NCI-H748 (cell line): ENCODE measurements at regions not wholly inside any gene's neighbourhood (a gene's known extent, or its start where the extent isn't known, plus 50 kb on each side); places are given as distances from the start of the nearest gene placed in this dataset.
"Not testable (repeated sequence)": the region's sequence is repeated elsewhere in the genome, so short reads cannot be mapped to it uniquely, and the experiment has no call there.

Source experiments
- DNase-seq: peaks from one replicate; lab custom pipeline; 2025; ENCODE audit not compliant: unreplicated experiment; lab: John Stamatoyannopoulos, UW

DNA sequence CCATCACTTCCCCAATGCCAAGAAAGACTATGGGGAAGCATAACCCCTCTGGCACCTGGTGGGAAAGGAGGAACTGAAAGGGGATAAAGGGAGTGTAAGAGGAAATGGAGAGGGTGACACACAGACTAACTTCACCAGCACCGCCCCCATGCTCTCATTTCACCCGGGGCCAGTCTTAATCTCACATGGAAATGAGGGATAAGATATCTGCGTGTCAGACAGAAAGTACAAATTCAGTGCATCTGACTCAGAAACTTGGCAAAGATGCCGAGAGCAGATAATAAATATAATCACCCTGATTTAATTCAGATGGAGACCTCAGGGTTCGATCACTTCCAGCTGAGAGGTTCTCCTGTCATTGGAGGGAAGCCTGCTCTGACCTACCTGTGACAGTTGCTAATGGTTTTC, 191.6 kb downstream of the DUSP6 start:
- DNase-seq = no peak

- DNase-seq = no peak
These were observed 194.9 kb downstream of the DUSP6 start for GRCh38 chr12:89157413-89157812.

DNA sequence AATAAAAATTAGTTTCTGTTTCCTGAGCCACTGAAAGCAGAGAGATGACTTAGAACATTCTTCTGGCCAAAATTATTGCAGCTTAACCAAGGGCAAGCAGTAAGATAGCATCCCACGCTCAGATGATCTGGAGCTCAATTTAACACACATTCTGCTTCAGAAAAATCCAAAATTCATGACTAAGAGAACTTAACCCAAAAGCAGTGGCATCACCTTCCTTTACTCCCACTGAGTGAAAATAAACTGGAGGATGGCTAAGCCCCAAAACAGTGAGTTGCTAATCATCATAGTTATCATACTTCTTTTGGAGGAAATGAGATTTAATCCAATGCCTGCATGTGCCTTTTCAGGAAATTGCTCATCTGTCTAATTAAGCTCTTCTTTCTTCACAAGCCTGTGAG, 195.4 kb downstream of the DUSP6 start:
- no peak for DNase-seq

- no peak for DNase-seq
These were observed 196.0 kb downstream of the DUSP6 start for GRCh38 chr12:89156340-89156739.

GRCh38 chr12:89155826-89156225, 196.5 kb downstream of the DUSP6 start:
- DNase-seq = no peak

- no peak for DNase-seq
These were observed 197.4 kb downstream of the DUSP6 start for GRCh38 chr12:89154743-89155499.

DNA sequence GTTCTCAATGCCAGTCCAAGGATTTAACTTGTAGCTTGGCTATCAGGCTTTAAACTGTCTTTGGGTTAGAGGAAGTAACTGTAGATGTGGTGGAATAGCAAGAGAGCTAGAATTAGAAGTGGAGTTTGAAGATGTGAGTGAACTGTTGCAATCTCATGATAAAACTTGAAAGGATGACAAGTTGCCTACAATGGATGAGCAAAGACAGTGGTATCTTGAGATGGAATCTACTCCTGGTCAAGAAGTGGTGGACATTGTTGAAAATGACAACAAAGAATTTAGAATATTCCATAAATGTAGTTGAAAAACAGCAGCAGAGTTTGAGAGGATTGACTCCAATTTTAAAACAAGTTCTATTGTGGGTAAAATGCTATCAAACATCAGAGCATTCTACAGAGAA, 199.0 kb downstream of the DUSP6 start:
- no peak for DNase-seq

DNA sequence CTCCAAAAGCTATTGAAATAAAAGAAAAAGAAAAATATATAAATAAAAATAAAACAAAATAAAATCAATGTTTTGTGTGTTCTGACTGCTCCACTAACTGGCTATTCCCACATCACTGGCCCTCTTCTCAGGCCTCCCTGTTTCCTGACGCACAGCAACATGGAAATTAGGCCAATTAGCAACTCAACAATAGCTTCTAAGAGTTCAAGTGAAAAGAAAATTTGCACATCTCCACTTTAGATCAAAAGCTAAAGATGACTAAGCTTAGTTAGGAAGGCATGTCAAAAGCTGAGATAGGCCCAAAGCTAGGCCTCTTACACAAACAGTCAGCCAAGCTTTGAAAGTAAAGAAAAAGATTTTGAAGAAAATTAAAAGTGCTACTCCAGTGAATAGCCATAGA, 200.8 kb downstream of the DUSP6 start:
- DNase-seq = no peak

GRCh38 chr12:89150789-89151188, 201.5 kb downstream of the DUSP6 start:
- DNase-seq = not testable (repeated sequence)

GRCh38 chr12:89140602-89141238, 211.6 kb downstream of the DUSP6 start:
- DNase-seq = no peak

GRCh38 chr12:89140141-89140540, 212.2 kb downstream of the DUSP6 start:
- no peak for DNase-seq

DNA sequence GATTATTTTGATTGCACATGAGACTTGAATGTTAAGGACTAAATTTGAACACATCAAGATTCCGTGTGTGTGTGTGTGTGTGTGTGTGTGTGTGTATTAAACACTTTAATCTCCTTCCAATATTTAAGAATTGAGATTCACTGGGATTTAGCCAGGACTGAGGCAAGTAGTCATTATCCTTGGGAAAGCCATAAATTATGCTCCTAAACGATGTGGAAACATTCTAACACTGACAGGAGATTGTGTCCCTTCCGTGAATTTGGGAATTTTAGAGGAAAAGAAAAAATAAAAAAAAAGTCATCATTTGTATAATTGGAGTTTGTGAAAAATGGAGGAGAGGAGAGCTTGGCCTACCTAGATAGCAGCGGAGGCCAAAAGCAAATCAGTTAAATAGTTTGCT, 212.9 kb downstream of the DUSP6 start:
- DNase-seq = no peak

DNA sequence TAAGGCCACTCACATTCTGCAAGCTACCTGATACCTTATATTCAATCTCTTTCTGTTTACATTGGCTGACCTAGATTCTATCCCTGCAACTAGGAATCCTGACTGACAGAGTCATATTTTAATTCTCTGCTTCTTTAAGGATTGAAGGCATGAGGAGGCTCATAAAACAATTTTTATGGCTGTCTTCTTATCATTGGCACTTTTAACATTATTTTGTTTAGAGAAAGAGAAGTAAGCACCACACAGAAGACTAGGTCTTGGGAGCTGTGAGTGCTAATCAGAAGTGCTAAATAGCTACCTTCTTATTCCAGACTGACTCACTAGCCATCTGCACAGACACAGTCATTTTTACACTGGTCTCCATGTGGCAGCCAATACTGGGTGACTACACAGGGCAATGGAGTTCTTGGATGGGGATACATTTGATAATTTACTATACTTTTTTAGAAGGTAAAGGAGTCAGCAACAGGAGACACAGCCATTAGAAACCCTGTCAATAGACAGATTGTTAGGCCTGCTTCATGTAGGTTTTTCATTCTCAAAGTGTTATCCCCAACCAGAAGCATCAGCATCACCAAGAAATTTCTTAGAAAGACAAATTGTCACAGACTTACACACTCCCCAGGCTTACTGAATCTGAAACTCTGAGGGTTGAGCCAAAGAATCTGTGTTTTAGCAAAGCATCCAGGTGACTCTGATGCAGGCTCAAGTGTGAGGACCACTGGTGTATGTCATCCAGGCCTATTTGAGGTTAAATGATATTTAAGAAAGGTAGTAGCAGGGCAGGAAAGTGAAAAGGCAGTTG, 214.1 kb downstream of the DUSP6 start:
- no peak for DNase-seq

- DNase-seq = no peak
These were observed 216.2 kb downstream of the DUSP6 start for GRCh38 chr12:89135976-89136634.

DNA sequence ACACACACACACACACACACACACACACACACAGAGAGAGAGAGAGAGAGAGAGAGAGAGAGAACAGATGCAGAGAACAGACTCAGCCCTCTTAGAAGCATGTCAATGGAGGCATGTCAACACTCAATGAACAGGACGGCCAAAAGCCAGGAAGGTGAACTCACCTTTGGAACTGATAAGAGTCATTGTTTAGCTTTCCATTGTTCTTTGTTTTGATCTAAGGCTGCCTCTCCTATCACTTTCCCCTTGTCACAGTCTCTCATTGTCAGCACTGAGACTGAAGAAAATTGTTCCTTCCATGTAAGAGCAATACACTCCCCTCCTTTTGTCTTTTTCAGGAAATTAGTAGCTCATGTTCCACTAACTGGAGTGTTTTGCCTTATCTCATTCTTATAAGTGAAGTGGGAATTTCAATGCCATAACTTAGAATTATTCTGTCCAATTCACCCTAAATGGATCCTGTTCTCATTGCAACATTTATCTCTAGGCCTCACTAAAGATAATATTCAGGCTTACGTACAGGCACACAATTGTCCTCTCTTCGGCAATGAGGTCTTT, 218.0 kb downstream of the DUSP6 start:
- DNase-seq = peak; percentile 13

GRCh38 chr12:89129167-89129870, 223.0 kb downstream of the DUSP6 start:
- peak; percentile 31 for DNase-seq

DNA sequence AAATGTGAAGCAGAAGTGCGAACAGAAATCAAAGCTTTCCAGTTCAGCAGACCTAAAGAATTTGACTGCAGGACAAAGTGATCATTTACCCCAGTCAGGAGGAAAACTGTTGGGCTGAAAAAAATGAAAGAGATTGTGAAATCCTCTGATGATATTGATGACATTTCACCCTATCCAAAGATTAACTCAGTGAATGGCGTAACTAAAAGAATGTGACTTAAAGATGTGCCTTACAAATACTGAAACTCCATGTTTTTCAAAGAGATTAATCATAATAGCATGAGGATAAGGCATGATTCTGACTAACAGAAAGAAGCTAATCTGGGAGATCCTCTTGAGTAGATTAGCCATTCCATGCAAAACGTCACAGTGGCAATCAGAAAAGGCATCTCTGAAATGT, 225.6 kb downstream of the DUSP6 start:
- DNase-seq = no peak

- no peak for DNase-seq
These were observed 229.4 kb downstream of the DUSP6 start for GRCh38 chr12:89122852-89123251.

DNA sequence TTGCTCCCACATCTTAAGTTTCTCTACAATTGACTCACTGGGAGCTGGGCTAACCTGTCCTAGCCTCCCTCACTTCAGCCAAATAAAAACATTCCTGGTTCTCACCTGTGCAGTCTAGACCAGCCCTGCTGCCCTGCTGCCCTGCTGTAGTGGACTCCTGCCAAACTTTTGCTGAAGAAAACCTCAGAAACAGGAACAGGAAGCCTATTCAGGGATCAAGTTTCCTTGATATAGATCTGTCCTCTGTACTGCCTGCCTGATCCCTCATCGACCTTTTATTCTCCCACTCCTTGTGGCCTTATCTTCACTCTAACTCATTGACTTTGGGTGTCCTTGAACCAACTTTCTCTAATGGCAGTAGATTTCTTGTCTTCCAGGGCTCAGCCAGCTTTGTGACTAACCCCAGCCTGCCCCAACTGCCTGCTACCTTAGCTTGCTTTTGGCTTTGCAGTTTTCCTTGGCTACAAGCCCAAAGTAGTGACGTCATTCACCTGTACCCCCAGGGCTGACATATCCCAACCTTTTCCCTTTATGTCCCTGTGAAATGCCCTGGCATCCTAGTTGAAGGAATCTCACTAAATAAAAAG, 234.8 kb downstream of the DUSP6 start:
- peak; percentile 9 for DNase-seq

DNA sequence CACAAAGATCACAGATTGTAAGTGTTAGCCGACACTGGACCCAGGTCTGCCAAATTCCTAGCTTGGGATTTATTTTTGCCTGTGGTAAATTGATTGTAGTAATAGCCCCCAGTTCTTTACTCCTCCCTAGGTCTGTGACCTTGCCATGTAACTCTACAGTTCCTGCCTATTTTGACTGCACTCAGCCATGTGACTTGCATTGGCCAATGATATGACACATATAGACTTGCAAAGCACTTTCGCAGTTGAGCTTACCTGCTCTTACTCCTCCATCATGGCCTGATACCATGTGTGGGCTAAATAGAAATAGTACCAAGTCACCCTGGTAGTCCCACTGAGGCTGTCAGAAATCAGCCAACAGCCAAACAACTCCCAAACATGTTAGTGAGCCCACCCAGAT, 240.3 kb downstream of the DUSP6 start:
- no peak for DNase-seq
